ENCODE measurements at regions not wholly inside any gene's neighbourhood (a gene's known extent, or its start where the extent isn't known, plus 50 kb on each side); places are given as distances from the start of the nearest gene placed in this dataset.

DNA sequence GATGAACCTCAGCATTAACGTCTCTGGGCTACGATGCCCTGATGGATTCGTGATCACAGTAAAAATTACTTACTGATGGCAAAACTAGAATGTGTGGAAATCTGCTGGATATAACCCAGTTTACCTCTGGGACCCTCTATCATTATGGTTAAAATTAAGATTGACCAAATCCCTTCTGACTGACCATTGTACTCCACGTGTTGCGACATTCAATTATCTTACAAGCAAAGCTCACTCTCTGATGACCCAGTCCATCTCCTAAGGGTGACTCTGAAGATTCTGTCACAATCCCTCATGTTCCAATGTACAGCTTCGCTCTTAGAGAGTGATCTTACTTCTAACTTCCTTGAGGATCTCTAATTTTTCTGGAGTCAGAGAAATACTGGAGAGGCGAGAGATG, 288.5 kb upstream of the RUNX1 start:
- no TSS peak for BruUV-seq (replicated peaks)
- no peaks in the 10 kb centered on the region for H3K79me2 ChIP-seq (ENCODE audit: control insufficient read depth, insufficient read depth, low read length)
- no peak for DNase-seq (ENCODE audit: low read depth, low spot score)
- TF ChIP-seq, protein P1, sequence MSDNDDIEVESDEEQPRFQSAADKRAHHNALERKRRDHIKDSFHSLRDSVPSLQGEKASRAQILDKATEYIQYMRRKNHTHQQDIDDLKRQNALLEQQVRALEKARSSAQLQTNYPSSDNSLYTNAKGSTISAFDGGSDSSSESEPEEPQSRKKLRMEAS (IDR thresholded peaks at IDR 0.05; ENCODE audit: insufficient read depth, insufficient read length): no peak
- no peak for TF ChIP-seq POLR2AphosphoS5 (IDR thresholded peaks at IDR 0.05; ENCODE audit: insufficient read depth, low read depth, low read length)
- TF ChIP-seq MYC (IDR thresholded peaks at IDR 0.05; ENCODE audit: low read depth, low read length): no peak
- TF ChIP-seq GATA2 (IDR thresholded peaks at IDR 0.05; ENCODE audit: insufficient read depth, insufficient read length, low read depth, low read length): no peak
- no peak for TF ChIP-seq POLR2A (IDR thresholded peaks at IDR 0.05; ENCODE audit: low read depth, low read length)
- no peak for TF ChIP-seq FOS (IDR thresholded peaks at IDR 0.05; ENCODE audit: borderline replicate concordance, insufficient read depth, low read length)
- no peak for TF ChIP-seq JUN (IDR thresholded peaks at IDR 0.05; ENCODE audit: borderline replicate concordance, insufficient read depth, insufficient read length, low read depth)
- TF ChIP-seq, protein P2, sequence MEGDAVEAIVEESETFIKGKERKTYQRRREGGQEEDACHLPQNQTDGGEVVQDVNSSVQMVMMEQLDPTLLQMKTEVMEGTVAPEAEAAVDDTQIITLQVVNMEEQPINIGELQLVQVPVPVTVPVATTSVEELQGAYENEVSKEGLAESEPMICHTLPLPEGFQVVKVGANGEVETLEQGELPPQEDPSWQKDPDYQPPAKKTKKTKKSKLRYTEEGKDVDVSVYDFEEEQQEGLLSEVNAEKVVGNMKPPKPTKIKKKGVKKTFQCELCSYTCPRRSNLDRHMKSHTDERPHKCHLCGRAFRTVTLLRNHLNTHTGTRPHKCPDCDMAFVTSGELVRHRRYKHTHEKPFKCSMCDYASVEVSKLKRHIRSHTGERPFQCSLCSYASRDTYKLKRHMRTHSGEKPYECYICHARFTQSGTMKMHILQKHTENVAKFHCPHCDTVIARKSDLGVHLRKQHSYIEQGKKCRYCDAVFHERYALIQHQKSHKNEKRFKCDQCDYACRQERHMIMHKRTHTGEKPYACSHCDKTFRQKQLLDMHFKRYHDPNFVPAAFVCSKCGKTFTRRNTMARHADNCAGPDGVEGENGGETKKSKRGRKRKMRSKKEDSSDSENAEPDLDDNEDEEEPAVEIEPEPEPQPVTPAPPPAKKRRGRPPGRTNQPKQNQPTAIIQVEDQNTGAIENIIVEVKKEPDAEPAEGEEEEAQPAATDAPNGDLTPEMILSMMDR (IDR thresholded peaks at IDR 0.05; ENCODE audit: extremely low read depth in 1 of 2, insufficient read depth in 1 of 2, low read depth in 1 of 2, low read length in 2 of 2): no peak
- no peak for TF ChIP-seq EZH2 (IDR thresholded peaks at IDR 0.05; ENCODE audit: borderline replicate concordance, low read depth, low read length, severe bottlenecking)
- ChIA-PET CTCF (interaction anchor here (1.7 kb wide), 1 partner anchor 62 kb away, joined by 5 read pairs; no protein-coding TSS in a partner anchor), POLR2A (no interaction called here)
- intact Hi-C loops (cut with micrococcal nuclease) (no loop called here), dilution Hi-C loops (cut with MboI; ENCODE audit: extremely low pct_ligation_motif_present, low sequenced_read_pairs) (no loop called here)
- no peaks in the 10 kb centered on the region for H3K4me1 ChIP-seq (ENCODE audit: control insufficient read depth, extremely low read depth, insufficient read depth, low read length)
- no peak overlapping the region for H3K4me2 ChIP-seq (ENCODE audit: insufficient read depth, low read length)
- no peaks in the 10 kb centered on the region for H3K36me3 ChIP-seq (ENCODE audit: control insufficient read depth in 2 of 2, extremely low read depth in 1 of 2, insufficient read depth in 2 of 2, low read length in 2 of 2)
- FAIRE-seq: no peak
- no peaks in the 10 kb centered on the region for H3K27me3 ChIP-seq (ENCODE audit: control insufficient read depth in 2 of 2, insufficient read depth in 2 of 2, low read length in 2 of 2)
- H3K9me3 ChIP-seq (replicated peaks; ENCODE audit: control insufficient read depth, insufficient read depth, low read length): no peaks in the 10 kb centered on the region
- no peak overlapping the region for H3K4me3 ChIP-seq (replicated peaks in 1 of 3; ENCODE audit: insufficient read depth in 1 of 3, low read depth in 1 of 3, low read length in 3 of 3)
- no peaks in the 10 kb centered on the region for H3K9me1 ChIP-seq (replicated peaks; ENCODE audit: control insufficient read depth, extremely low read depth, insufficient read depth, low read length)
- H2AFZ ChIP-seq (ENCODE audit: low read depth, low read length): no peak overlapping the region
- H4K20me1 ChIP-seq (replicated peaks; ENCODE audit: control insufficient read depth, extremely low read depth, insufficient read depth, low read length): no peaks in the 10 kb centered on the region
- H3K27ac ChIP-seq (ENCODE audit: insufficient read depth, low read depth, low read length): no peak overlapping the region
- H3K9ac ChIP-seq (replicated peaks; ENCODE audit: extremely low read depth, insufficient read depth, low read length): no peak overlapping the region

Measured in endothelial cell of umbilical vein (primary cell).